IMR-90 (cell line): ENCODE measurements at regions not wholly inside any gene's neighbourhood (a gene's known extent, or its start where the extent isn't known, plus 50 kb on each side); places are given as distances from the start of the nearest gene placed in this dataset.

Experiments
- ATAC-seq: fragments of 200-7000 bp; cut with Tn5 transposase; 2 replicates; pipeline ENCODE4 v1.9.1; 2020; ENCODE audit warnings: low read depth, mild to moderate bottlenecking, moderate library complexity
- BruUV-seq: library from RNA; stranded (reverse); fragments of 400-500 nt; replicated peaks from 2 replicates; lab custom pipeline; 2021; lab: Mats Ljungman, UMichigan
- CTCF ChIA-PET: fragments of 300-600 bp; formaldehyde crosslinking; extraction: SDS; loops from one replicate; lab custom pipeline; 2021; ENCODE audit warnings: antibody characterized with exemption; lab: Yijun Ruan, JAX
- POLR2A ChIA-PET: fragments of 300-600 bp; sonication (Branson Sonifier 250); formaldehyde crosslinking; loops from one replicate; lab custom pipeline; 2022; ENCODE audit warnings: antibody characterized with exemption; ENCODE audit not compliant: unreplicated experiment; lab: Charles Lee
- DNase-seq: peaks from one replicate; pipeline ENCODE4 v3.0.0; 2013
- H2AFZ ChIP-seq: replicated peaks from 2 replicates; pipeline ENCODE3; 2013; ENCODE audit warnings: low read length, mild to moderate bottlenecking; ENCODE audit not compliant: poor library complexity
- H2AK5ac ChIP-seq: 2 replicates; pipeline ENCODE4 v1.6.1; 2013; ENCODE audit warnings: low read depth, low read length, inconsistent platforms
- H2AK9ac ChIP-seq: replicated peaks from 2 replicates; pipeline ENCODE3; 2013; ENCODE audit warnings: mild to moderate bottlenecking, low read depth, low read length, moderate library complexity; ENCODE audit not compliant: poor library complexity
- H2BK120ac ChIP-seq: 2 replicates; pipeline ENCODE4 v1.6.1; 2013; ENCODE audit warnings: low read depth, low read length, inconsistent platforms
- H2BK15ac ChIP-seq: 3 replicates; pipeline ENCODE4 v1.6.1; 2013; ENCODE audit warnings: low read depth, low read length, inconsistent platforms
- H2BK20ac ChIP-seq: 2 replicates; pipeline ENCODE4 v1.6.1; 2013; ENCODE audit warnings: low read depth, mild to moderate bottlenecking, inconsistent platforms, low read length, moderate library complexity
- H2BK5ac ChIP-seq: 2 replicates; pipeline ENCODE4 v1.6.1; 2013; ENCODE audit warnings: mild to moderate bottlenecking, low read depth, low read length, inconsistent platforms; ENCODE audit not compliant: poor library complexity, severe bottlenecking
- H3K14ac ChIP-seq: replicated peaks from 2 replicates; pipeline ENCODE4 v1.6.1; 2013; ENCODE audit warnings: low read depth, low read length, inconsistent platforms
- H3K18ac ChIP-seq: 2 replicates; pipeline ENCODE4 v1.6.1; 2013; ENCODE audit warnings: low read depth, low read length, control low read depth
- H3K23ac ChIP-seq: 2 replicates; pipeline ENCODE4 v1.6.1; 2013; ENCODE audit warnings: low read depth, low read length, inconsistent platforms
- H3K27ac ChIP-seq: 2 replicates; pipeline ENCODE4 v1.5.1; 2013; ENCODE audit warnings: mild to moderate bottlenecking, control low read depth, low read length; ENCODE audit not compliant: insufficient read depth
- H3K27me3 ChIP-seq: 2 replicates; pipeline ENCODE4 v1.6.1; 2013; ENCODE audit warnings: low read length; ENCODE audit not compliant: control insufficient read depth, insufficient read depth
- H3K36me3 ChIP-seq: 2 replicates; pipeline ENCODE4 v1.6.1; 2013; ENCODE audit warnings: low read length, mixed read lengths; ENCODE audit not compliant: control insufficient read depth, insufficient read depth
- H3K4ac ChIP-seq: 2 replicates; pipeline ENCODE4 v1.6.1; 2013; ENCODE audit warnings: low read depth, low read length, inconsistent platforms
- H3K4me1 ChIP-seq: 2 replicates; pipeline ENCODE4 v1.6.1; 2013; ENCODE audit warnings: low read length, mixed read lengths; ENCODE audit not compliant: control insufficient read depth, insufficient read depth
- H3K4me2 ChIP-seq: 2 replicates; pipeline ENCODE4 v1.6.1; 2013; ENCODE audit warnings: low read depth, mild to moderate bottlenecking, control low read depth, low read length, moderate library complexity
- H3K4me3 ChIP-seq: 2 replicates; pipeline ENCODE4 v1.5.1; 2013; ENCODE audit warnings: low read depth, mild to moderate bottlenecking, control low read depth, low read length, moderate library complexity; ENCODE audit not compliant: insufficient read depth
- H3K56ac ChIP-seq: 2 replicates; pipeline ENCODE4 v1.6.1; 2013; ENCODE audit warnings: low read length, inconsistent platforms; ENCODE audit not compliant: insufficient read depth; ENCODE audit errors: extremely low read depth
- H3K79me1 ChIP-seq, 2 experiments: 2 replicates each; pipeline ENCODE4 v1.6.1; 2013; ENCODE audit warnings: low read length in 2 of 2, inconsistent platforms in 1 of 2, low read depth in 1 of 2
- H3K9ac ChIP-seq: 2 replicates; pipeline ENCODE4 v1.6.1; 2013; ENCODE audit warnings: low read depth, low read length, control low read depth
- H3K9me1 ChIP-seq: 2 replicates; pipeline ENCODE4 v1.6.1; 2013; ENCODE audit warnings: low read length, inconsistent platforms; ENCODE audit not compliant: insufficient read depth
- H3K9me3 ChIP-seq: 2 replicates; pipeline ENCODE4 v1.6.1; 2013; ENCODE audit warnings: low read length; ENCODE audit not compliant: control insufficient read depth, insufficient read depth
- H4K20me1 ChIP-seq: 2 replicates; pipeline ENCODE4 v1.6.1; 2013; ENCODE audit warnings: low read length, inconsistent platforms; ENCODE audit not compliant: insufficient read depth
- H4K5ac ChIP-seq: 2 replicates; pipeline ENCODE4 v1.6.1; 2013; ENCODE audit warnings: mild to moderate bottlenecking, low read depth, low read length, control low read depth
- H4K8ac ChIP-seq, 2 experiments: 2 replicates each; pipeline ENCODE4 v1.6.1; 2013; ENCODE audit warnings: low read depth in 2 of 2, low read length in 2 of 2, control low read depth in 1 of 2, inconsistent platforms in 1 of 2
- H4K91ac ChIP-seq: 2 replicates; pipeline ENCODE4 v1.6.1; 2013; ENCODE audit warnings: low read depth, low read length, inconsistent platforms; ENCODE audit not compliant: insufficient read depth
- CEBPB ChIP-seq: IDR thresholded peaks from 2 replicates; pipeline ENCODE4 v1.6.1; 2012; ENCODE audit warnings: low read depth, low read length, improper control_type of control experiment
- MAFK ChIP-seq: IDR thresholded peaks from 2 replicates; pipeline ENCODE4 v1.6.1; 2012; ENCODE audit warnings: low read depth, low read length, improper control_type of control experiment
- RCOR1 ChIP-seq: IDR thresholded peaks from 2 replicates; pipeline ENCODE4 v1.6.1; 2012; ENCODE audit warnings: mild to moderate bottlenecking, low read length, improper control_type of control experiment; ENCODE audit not compliant: insufficient replicate concordance
- WGBS, 2 experiments: methylation state at CpG; one replicate each; pipeline versions ENCODE4 v1.1.5 to v1.1.7; 2013; ENCODE audit warnings: missing lambda C conversion rate in 2 of 2; ENCODE audit not compliant: insufficient read length in 1 of 2; ENCODE audit errors: extremely low coverage in 2 of 2; 5-methylcytosine and 5-hydroxymethylcytosine counted together
- dilution Hi-C: fragments of 300-500 bp; cut with HindIII; formaldehyde crosslinking; loops from one replicate; pipeline ENCODE4 v1.14.3; 2018; ENCODE audit warnings: low sequenced_read_pairs; ENCODE audit not compliant: unreplicated experiment
- in situ Hi-C: fragments of 300-500 bp; cut with MboI; formaldehyde crosslinking; loops from 3 replicates; pipeline ENCODE4 v1.14.3; 2019; ENCODE audit warnings: low sequenced_read_pairs, inconsistent platforms, mixed read lengths
- intact Hi-C: fragments of 100-400 bp; cut with micrococcal nuclease; formaldehyde crosslinking; loops from 2 replicates; pipeline ENCODE4 v1.10.0; 2022
- TF ChIP-seq, protein P1 (sequence below): conservative IDR thresholded peaks from 2 replicates; pipeline ENCODE4 v1.5.1; 2012; ENCODE audit warnings: mild to moderate bottlenecking, low read depth, low read length, improper control_type of control experiment
- TF ChIP-seq, protein P2 (sequence below): fragments of 150-350 bp; IDR thresholded peaks from 2 replicates; pipeline ENCODE4 v1.6.1; 2017; ENCODE audit warnings: mild to moderate bottlenecking, antibody characterized with exemption, low read length, low read depth

DNA sequence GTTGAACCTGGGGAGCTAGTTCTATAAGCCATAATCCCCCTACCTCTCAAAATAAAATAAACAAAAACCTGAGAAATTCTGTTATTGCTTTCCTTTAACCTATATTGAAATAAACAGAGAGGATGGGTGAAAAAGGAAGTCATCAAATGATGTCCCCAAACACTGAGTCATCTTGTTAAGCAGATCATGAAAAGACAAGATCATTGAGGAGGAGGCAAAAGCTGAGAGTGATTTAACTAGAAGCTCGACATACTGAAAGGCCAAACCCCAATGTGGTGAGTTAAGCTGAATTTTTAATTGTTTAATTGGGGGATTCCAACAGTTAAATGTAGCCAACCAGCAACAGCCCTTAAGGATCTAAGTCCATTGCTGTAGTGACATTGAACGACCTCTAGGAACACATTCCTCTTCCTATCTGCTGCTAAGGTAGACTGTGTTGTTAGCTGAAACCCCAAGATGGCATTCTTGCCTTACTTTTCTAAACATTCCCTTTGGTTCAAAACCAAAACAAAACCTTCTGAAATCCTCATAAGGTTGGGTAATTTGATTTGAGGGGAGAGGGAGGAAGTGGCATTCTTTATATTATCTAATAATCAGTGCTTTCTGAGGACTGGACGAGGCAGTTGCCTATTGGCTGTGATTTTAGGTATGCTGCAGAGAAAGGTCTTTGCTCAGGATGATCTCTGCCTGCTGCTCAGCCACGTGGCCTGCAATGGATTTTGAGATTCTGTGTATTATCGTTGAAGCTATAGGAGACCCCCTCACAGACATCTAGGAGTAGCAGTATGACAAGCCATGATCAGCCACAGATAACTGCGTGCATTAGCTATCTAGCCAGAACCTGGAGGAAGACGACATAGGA lies 62.7 kb upstream of the BNIP2 start:
- H2BK20ac ChIP-seq, result no peak overlapping the region
- H2AFZ ChIP-seq, result no peak overlapping the region
- in situ Hi-C loops (no loop called here), dilution Hi-C loops (no loop called here), intact Hi-C loops (no loop called here)
- no peak overlapping the region for H4K8ac ChIP-seq
- no peak for TF ChIP-seq CEBPB
- TF ChIP-seq, protein P1, sequence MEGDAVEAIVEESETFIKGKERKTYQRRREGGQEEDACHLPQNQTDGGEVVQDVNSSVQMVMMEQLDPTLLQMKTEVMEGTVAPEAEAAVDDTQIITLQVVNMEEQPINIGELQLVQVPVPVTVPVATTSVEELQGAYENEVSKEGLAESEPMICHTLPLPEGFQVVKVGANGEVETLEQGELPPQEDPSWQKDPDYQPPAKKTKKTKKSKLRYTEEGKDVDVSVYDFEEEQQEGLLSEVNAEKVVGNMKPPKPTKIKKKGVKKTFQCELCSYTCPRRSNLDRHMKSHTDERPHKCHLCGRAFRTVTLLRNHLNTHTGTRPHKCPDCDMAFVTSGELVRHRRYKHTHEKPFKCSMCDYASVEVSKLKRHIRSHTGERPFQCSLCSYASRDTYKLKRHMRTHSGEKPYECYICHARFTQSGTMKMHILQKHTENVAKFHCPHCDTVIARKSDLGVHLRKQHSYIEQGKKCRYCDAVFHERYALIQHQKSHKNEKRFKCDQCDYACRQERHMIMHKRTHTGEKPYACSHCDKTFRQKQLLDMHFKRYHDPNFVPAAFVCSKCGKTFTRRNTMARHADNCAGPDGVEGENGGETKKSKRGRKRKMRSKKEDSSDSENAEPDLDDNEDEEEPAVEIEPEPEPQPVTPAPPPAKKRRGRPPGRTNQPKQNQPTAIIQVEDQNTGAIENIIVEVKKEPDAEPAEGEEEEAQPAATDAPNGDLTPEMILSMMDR, result no peak
- TF ChIP-seq RCOR1, result no peak
- TF ChIP-seq, protein P2, sequence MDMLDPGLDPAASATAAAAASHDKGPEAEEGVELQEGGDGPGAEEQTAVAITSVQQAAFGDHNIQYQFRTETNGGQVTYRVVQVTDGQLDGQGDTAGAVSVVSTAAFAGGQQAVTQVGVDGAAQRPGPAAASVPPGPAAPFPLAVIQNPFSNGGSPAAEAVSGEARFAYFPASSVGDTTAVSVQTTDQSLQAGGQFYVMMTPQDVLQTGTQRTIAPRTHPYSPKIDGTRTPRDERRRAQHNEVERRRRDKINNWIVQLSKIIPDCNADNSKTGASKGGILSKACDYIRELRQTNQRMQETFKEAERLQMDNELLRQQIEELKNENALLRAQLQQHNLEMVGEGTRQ, result no peak
- TF ChIP-seq MAFK, result no peak
- ChIA-PET POLR2A (no interaction called here), CTCF (interaction anchor here (0.6 to 1.2 kb wide), 2 partner anchors 17 to 68 kb away, joined by 3 to 4 read pairs; no protein-coding TSS in a partner anchor)
- H3K36me3 ChIP-seq, result no peaks in the 10 kb centered on the region
- H2BK15ac ChIP-seq, result no peak overlapping the region
- H3K18ac ChIP-seq, result no peak overlapping the region
- H2BK120ac ChIP-seq, result no peak overlapping the region
- H3K9ac ChIP-seq, result no peak overlapping the region
- no peak overlapping the region for H3K56ac ChIP-seq
- DNase-seq (no peak), ATAC-seq (no peak)
- no peak overlapping the region for H2BK5ac ChIP-seq
- no peak overlapping the region for H3K23ac ChIP-seq
- BruUV-seq, result no TSS peak
- H3K4ac ChIP-seq, result no peak overlapping the region
- no peaks in the 10 kb centered on the region for H3K9me3 ChIP-seq
- no CpG with 5 or more reads among the region's 7 CpGs for WGBS, 2 experiments
- no peaks in the 10 kb centered on the region for H3K4me1 ChIP-seq
- no peak overlapping the region for H4K91ac ChIP-seq
- no peak overlapping the region for H2AK5ac ChIP-seq
- H3K4me2 ChIP-seq, result no peak overlapping the region
- H3K14ac ChIP-seq, result no peak overlapping the region
- no peaks in the 10 kb centered on the region for H4K20me1 ChIP-seq
- peaks cover 2% of the 10 kb centered on the region; the same call in 1 of the 2 replicates for H3K27me3 ChIP-seq
- no peak overlapping the region for H3K27ac ChIP-seq
- H2AK9ac ChIP-seq, result no peak overlapping the region
- H3K79me1 ChIP-seq, result no peaks in the 10 kb centered on the region
- H4K5ac ChIP-seq, result no peak overlapping the region
- no peak overlapping the region for H3K4me3 ChIP-seq
- H3K9me1 ChIP-seq, result no peaks in the 10 kb centered on the region
